ENCODE measurements at regions not wholly inside any gene's neighbourhood (a gene's known extent, or its start where the extent isn't known, plus 50 kb on each side); places are given as distances from the start of the nearest gene placed in this dataset.

DNA sequence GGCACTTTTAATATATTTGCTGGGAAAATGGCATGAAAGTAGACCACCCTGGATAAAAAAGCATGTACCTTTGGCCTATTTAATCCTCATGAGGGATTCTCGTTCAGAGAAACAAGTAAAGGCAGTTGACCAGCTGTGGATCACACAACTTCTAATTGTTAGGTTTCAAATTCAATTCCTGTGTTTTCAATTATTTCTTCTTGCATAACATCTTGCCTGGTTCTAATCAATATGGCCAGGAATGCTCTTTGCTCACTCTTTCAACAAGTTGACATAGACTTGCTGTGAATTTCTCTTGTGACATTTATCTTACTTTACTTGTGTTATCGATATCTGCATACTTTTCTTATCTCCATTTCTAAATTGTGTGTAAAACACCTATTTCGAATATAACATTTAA is 211.8 kb downstream of the SLC7A11 start:
- intact Hi-C loops (cut with micrococcal nuclease): loop anchor here (10.0 kb wide), 1 partner anchor 884 kb away; no protein-coding TSS in a partner anchor

More for the DNA sequence above, 211.8 kb downstream of the SLC7A11 start:
- Histone ChIP-seq H4K20me1 (replicated peaks; ENCODE audit: control insufficient read depth, extremely low read depth, insufficient read depth, low read length) (no peaks in the 10 kb centered on the region), H3K4me2 (ENCODE audit: insufficient read depth, low read length) (no peak overlapping the region), H3K79me2 (ENCODE audit: control insufficient read depth, insufficient read depth, low read length) (no peaks in the 10 kb centered on the region), H3K27ac (ENCODE audit: insufficient read depth, low read depth, low read length) (no peak overlapping the region), H3K4me1 (ENCODE audit: control insufficient read depth, extremely low read depth, insufficient read depth, low read length) (peaks cover 8% of the 10 kb centered on the region), H3K9ac (replicated peaks; ENCODE audit: extremely low read depth, insufficient read depth, low read length) (no peak overlapping the region), H3K4me3 (replicated peaks in 1 of 3; ENCODE audit: insufficient read depth in 1 of 3, low read depth in 1 of 3, low read length in 3 of 3) (no peak overlapping the region), H3K9me3 (replicated peaks; ENCODE audit: control insufficient read depth, insufficient read depth, low read length) (no peaks in the 10 kb centered on the region), H2AFZ (ENCODE audit: low read depth, low read length) (no peak overlapping the region), H3K9me1 (replicated peaks; ENCODE audit: control insufficient read depth, extremely low read depth, insufficient read depth, low read length) (no peaks in the 10 kb centered on the region), H3K36me3 (ENCODE audit: control insufficient read depth in 2 of 2, extremely low read depth in 1 of 2, insufficient read depth in 2 of 2, low read length in 2 of 2) (no peaks in the 10 kb centered on the region), H3K27me3 (ENCODE audit: control insufficient read depth in 2 of 2, insufficient read depth in 2 of 2, low read length in 2 of 2) (no peaks in the 10 kb centered on the region)
- dilution Hi-C loops (cut with MboI; ENCODE audit: extremely low pct_ligation_motif_present, low sequenced_read_pairs): no loop called here
- FAIRE-seq: no peak
- ChIA-PET POLR2A (no interaction called here), CTCF (interaction anchor here (1.6 kb wide), 1 partner anchor 60 kb away, joined by 4 read pairs; no protein-coding TSS in a partner anchor)
- no TSS peak for BruUV-seq (replicated peaks)
- no peak for TF ChIP-seq EZH2 (IDR thresholded peaks at IDR 0.05; ENCODE audit: borderline replicate concordance, low read depth, low read length, severe bottlenecking)
- TF ChIP-seq, protein P1, sequence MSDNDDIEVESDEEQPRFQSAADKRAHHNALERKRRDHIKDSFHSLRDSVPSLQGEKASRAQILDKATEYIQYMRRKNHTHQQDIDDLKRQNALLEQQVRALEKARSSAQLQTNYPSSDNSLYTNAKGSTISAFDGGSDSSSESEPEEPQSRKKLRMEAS (IDR thresholded peaks at IDR 0.05; ENCODE audit: insufficient read depth, insufficient read length): no peak
- no peak for TF ChIP-seq POLR2AphosphoS5 (IDR thresholded peaks at IDR 0.05; ENCODE audit: insufficient read depth, low read depth, low read length)
- no peak for TF ChIP-seq POLR2A (IDR thresholded peaks at IDR 0.05; ENCODE audit: low read depth, low read length)
- no peak for TF ChIP-seq CTCF (IDR thresholded peaks at IDR 0.05; ENCODE audit: extremely low read depth in 1 of 2, insufficient read depth in 1 of 2, low read depth in 1 of 2, low read length in 2 of 2)
- no peak for TF ChIP-seq JUN (IDR thresholded peaks at IDR 0.05; ENCODE audit: borderline replicate concordance, insufficient read depth, insufficient read length, low read depth)
- no peak for TF ChIP-seq FOS (IDR thresholded peaks at IDR 0.05; ENCODE audit: borderline replicate concordance, insufficient read depth, low read length)
- TF ChIP-seq MYC (IDR thresholded peaks at IDR 0.05; ENCODE audit: low read depth, low read length): no peak
- no peak for TF ChIP-seq GATA2 (IDR thresholded peaks at IDR 0.05; ENCODE audit: insufficient read depth, insufficient read length, low read depth, low read length)
- no peak for DNase-seq (ENCODE audit: low read depth, low spot score)

All from endothelial cell of umbilical vein (primary cell).